Esophagus squamous epithelium (tissue), 5 donors: ENCODE measurements at regions not wholly inside any gene's neighbourhood (a gene's known extent, or its start where the extent isn't known, plus 50 kb on each side); places are given as distances from the start of the nearest gene placed in this dataset.

ENCODE experiments used
- DNase-seq: peaks from one replicate; lab custom pipeline; 2025; lab: John Stamatoyannopoulos, UW
- H3K27ac ChIP-seq, 4 donors: fragments of 200-600 bp; sonication (generic); one replicate each; pipeline ENCODE4 v1.5.1; 2016 to 2019; ENCODE audit warnings: mild to moderate bottlenecking in 1 of 4
- H3K27me3 ChIP-seq, 4 donors: fragments of 200-600 bp; sonication (generic); 1 replicate in 3 of 4; 2 replicates in 1 of 4; pipeline versions ENCODE4 v1.5.1 to v1.6.0; 2017 to 2021; ENCODE audit warnings: antibody characterized with exemption in 1 of 4
- H3K36me3 ChIP-seq, 3 donors: fragments of 200-600 bp; sonication (generic); one replicate each; pipeline ENCODE4 v1.5.1; 2016 to 2019
- H3K4me1 ChIP-seq, 3 donors: fragments of 200-600 bp; sonication (generic); one replicate each; pipeline ENCODE4 v1.5.1; 2017 to 2019
- H3K4me3 ChIP-seq, 4 donors: fragments of 200-600 bp; sonication (generic); 1 replicate in 3 of 4; 2 replicates in 1 of 4; pipeline ENCODE4 v1.5.1; 2016 to 2019; ENCODE audit warnings: mild to moderate bottlenecking in 2 of 4, moderate library complexity in 1 of 4
- H3K9me3 ChIP-seq, 3 donors: fragments of 200-600 bp; sonication (generic); one replicate each; pipeline ENCODE4 v1.5.1; 2016 to 2019
- POLR2A ChIP-seq, 4 donors: fragments of 450-650 bp; IDR thresholded peaks; one replicate each; pipeline ENCODE4 v1.6.1; 2017; ENCODE audit warnings: antibody characterized with exemption in 4 of 4, mild to moderate bottlenecking in 4 of 4, moderate library complexity in 3 of 4
- WGBS, 2 donors: methylation state at CpG; one replicate each; pipeline ENCODE4 v1.1.5; 2018; 5-methylcytosine and 5-hydroxymethylcytosine counted together
- intact Hi-C: fragments of 100-400 bp; cut with DNase I; formaldehyde crosslinking; loops from one replicate; pipeline ENCODE4 v1.15.0; 2022
- TF ChIP-seq, protein P1 (sequence below), 6 experiments: fragments of 450-650 bp in 4 of 6; fragments of 200-600 bp in 2 of 6; sonication (generic) in 2 of 6; IDR thresholded peaks; one replicate each; pipeline ENCODE4 v1.5.1; 2016 to 2019; ENCODE audit warnings: antibody characterized with exemption in 6 of 6, mild to moderate bottlenecking in 4 of 6, moderate library complexity in 4 of 6
- donor health status: DM: yes; HTN: yes; CAD: no.

DNA sequence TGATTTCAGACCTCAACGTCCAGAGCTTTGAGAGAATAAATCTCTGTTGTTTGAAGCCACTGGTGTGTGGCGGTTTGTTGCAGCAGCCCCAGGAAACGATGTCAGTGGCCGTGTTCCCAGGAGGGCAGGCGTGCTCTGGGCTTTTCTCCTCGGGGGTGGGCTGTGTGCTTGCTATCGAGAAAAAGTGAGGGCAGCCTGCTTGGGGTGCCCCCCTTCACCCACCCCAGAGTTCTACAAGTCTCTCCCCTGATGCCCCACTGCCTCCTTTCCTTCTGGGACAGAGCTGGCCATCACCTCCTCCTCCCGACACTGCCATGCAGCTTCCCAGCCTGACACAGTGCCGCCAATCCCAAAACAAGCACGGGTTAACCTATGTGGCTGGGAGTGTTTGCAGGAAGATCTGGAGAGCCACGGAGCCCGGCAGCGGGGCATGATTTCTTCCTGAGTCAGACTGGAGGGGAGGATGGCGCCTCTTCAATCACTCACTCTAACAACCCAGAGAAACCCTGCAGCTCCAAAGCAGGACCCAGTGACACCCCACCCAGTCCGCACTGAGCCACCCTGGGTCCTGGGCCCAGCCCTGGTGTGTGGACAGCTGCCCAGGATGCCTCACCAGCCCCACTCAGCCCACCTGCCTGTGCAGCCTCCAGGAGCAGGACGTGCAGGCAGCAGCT lies 213.7 kb upstream of the RAB6C start:
- DNase-seq, result no peak
- intact Hi-C loops, result no loop called here
- Histone ChIP-seq H3K36me3 (no peaks in the 10 kb centered on the region), H3K9me3 (no peaks in the 10 kb centered on the region), H3K27me3 (peaks cover 0 to 20% (median 0%) of the 10 kb centered on the region in 4 donors), H3K4me1 (no peaks in the 10 kb centered on the region), H3K27ac (no peak overlapping the region), H3K4me3 (no peak overlapping the region)
- no peak for TF ChIP-seq POLR2A (IDR thresholded peaks at IDR 0.05)
- 52% methylated on average over 9 of the region's 16 CpGs; no CpG with 5 or more reads in 1 of the 2 donors for WGBS, 2 donors

- TF ChIP-seq POLR2A (IDR thresholded peaks at IDR 0.05), result no peak
- Histone ChIP-seq H3K27ac (no peak overlapping the region), H3K27me3 (peaks cover 0 to 20% (median 0%) of the 10 kb centered on the region in 4 donors), H3K9me3 (no peaks in the 10 kb centered on the region), H3K4me3 (no peak overlapping the region), H3K4me1 (no peaks in the 10 kb centered on the region), H3K36me3 (no peaks in the 10 kb centered on the region)
- intact Hi-C loops, result no loop called here
- DNase-seq, result no peak
- WGBS, 2 donors, result 73 to 76% methylated on average over 9 to 10 of the region's 16 CpGs
These were observed 213.0 kb upstream of the RAB6C start for GRCh38 chr2:129766374-129766993.

GRCh38 chr2:129767346-129768035 lies 212.0 kb upstream of the RAB6C start:
- H3K27me3 ChIP-seq, result peaks cover 0 to 20% (median 0%) of the 10 kb centered on the region in 4 donors
- DNase-seq, result no peak
- no peak for TF ChIP-seq POLR2A (IDR thresholded peaks at IDR 0.05)
- TF ChIP-seq, protein P1, sequence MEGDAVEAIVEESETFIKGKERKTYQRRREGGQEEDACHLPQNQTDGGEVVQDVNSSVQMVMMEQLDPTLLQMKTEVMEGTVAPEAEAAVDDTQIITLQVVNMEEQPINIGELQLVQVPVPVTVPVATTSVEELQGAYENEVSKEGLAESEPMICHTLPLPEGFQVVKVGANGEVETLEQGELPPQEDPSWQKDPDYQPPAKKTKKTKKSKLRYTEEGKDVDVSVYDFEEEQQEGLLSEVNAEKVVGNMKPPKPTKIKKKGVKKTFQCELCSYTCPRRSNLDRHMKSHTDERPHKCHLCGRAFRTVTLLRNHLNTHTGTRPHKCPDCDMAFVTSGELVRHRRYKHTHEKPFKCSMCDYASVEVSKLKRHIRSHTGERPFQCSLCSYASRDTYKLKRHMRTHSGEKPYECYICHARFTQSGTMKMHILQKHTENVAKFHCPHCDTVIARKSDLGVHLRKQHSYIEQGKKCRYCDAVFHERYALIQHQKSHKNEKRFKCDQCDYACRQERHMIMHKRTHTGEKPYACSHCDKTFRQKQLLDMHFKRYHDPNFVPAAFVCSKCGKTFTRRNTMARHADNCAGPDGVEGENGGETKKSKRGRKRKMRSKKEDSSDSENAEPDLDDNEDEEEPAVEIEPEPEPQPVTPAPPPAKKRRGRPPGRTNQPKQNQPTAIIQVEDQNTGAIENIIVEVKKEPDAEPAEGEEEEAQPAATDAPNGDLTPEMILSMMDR (IDR thresholded peaks at IDR 0.05), result no peak
- intact Hi-C loops, result no loop called here
- no peaks in the 10 kb centered on the region for H3K9me3 ChIP-seq
- H3K4me3 ChIP-seq, result no peak overlapping the region
- WGBS, 2 donors, result 78 to 86% methylated on average over 18 to 21 of the region's 22 CpGs
- no peak overlapping the region for H3K27ac ChIP-seq
- no peaks in the 10 kb centered on the region for H3K36me3 ChIP-seq
- no peaks in the 10 kb centered on the region for H3K4me1 ChIP-seq

DNA sequence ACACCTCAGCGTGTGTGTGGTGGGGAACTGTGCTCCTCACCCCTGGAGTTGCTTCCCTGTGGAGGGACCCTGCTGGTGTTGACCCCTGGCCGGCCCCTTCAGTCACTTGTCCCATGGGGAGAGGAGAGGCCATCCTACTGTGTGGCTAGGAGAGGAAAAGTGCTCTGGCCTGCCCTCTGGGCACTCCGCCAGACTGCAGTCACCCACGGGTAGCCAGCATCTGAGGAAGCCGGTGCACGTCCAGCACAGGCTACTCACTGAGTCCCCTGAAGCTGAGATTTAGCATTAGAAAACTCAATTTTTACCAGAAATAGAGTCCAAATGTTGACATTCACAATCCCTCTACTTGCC lies 211.5 kb upstream of the RAB6C start:
- Histone ChIP-seq H3K9me3 (no peaks in the 10 kb centered on the region), H3K4me1 (no peaks in the 10 kb centered on the region), H3K27ac (no peak overlapping the region), H3K36me3 (no peaks in the 10 kb centered on the region), H3K27me3 (peaks cover 0 to 20% (median 0%) of the 10 kb centered on the region in 4 donors), H3K4me3 (no peak overlapping the region)
- WGBS, 2 donors, result 74 to 75% methylated on average over 2 to 4 of the region's 6 CpGs
- TF ChIP-seq, protein P1 (IDR thresholded peaks at IDR 0.05), result no peak
- DNase-seq, result no peak
- intact Hi-C loops, result no loop called here

DNA sequence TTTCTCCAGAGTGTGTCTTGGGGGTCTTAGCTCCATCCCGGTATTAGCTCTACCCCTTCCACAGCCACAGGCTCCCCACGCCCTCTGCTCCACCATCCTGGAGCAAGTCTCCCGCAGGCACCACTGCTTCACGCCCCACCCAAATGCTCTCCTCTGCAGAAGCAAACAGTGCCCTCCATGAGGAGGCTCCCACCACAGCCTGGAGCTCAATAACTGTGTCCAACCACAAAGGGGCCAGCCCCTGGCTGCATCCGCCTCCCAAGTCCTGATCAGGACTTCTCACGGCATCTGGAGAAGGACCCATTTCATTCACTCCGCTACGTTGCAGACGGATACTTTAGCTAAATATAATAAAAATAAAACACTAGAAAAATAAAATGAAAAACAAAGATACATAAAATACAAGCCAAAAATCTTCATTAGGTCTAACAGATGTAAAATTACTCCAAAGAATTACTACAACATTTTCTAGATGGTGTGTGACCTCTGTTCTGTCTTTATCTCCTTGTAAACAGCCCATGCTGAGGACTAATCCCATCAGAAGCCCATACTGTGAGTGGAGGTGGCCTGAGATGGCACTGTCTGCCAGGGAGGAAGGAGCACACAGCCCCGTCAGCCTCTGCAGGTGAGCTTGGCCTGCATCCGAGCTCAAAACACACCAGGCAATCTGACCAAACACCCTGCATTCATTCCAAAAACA lies 210.8 kb upstream of the RAB6C start:
- Histone ChIP-seq H3K4me1 (no peaks in the 10 kb centered on the region), H3K27me3 (peaks cover 0 to 20% (median 0%) of the 10 kb centered on the region in 4 donors), H3K27ac (no peak overlapping the region), H3K9me3 (no peaks in the 10 kb centered on the region), H3K36me3 (no peaks in the 10 kb centered on the region), H3K4me3 (no peak overlapping the region)
- 57 to 77% methylated on average over 7 to 8 of the region's 11 CpGs for WGBS, 2 donors
- DNase-seq, result no peak
- intact Hi-C loops, result no loop called here
- TF ChIP-seq, protein P1 (IDR thresholded peaks at IDR 0.05), result no peak
- no peak for TF ChIP-seq POLR2A (IDR thresholded peaks at IDR 0.05)
